Fibroblast of lung (primary cell): ENCODE measurements at regions not wholly inside any gene's neighbourhood (a gene's known extent, or its start where the extent isn't known, plus 50 kb on each side); places are given as distances from the start of the nearest gene placed in this dataset.
A peak's percentile ranks its signal among the peaks of the same experiment; 100 is the strongest.

Experiments
- DNase-seq, 2 donors: peaks; one replicate each; pipeline versions ENCODE4 v3.0.0 to v3.0.0-alpha.2; 2010; ENCODE audit warnings: low read depth in 2 of 2
- H2AFZ ChIP-seq: 2 replicates; pipeline ENCODE4 v1.5.1; 2012; ENCODE audit warnings: low read length, control low read depth, inconsistent platforms
- H3K27ac ChIP-seq: 2 replicates; pipeline ENCODE4 v1.5.1; 2011; ENCODE audit warnings: low read length, control low read depth; ENCODE audit not compliant: insufficient read depth
- H3K27me3 ChIP-seq: 2 replicates; pipeline ENCODE4 v1.5.1; 2011; ENCODE audit warnings: mild to moderate bottlenecking, low read length; ENCODE audit not compliant: control insufficient read depth, insufficient read depth
- H3K36me3 ChIP-seq: 2 replicates; pipeline ENCODE4 v1.5.1; 2011; ENCODE audit warnings: low read length; ENCODE audit not compliant: control insufficient read depth, insufficient read depth
- H3K4me1 ChIP-seq: 2 replicates; pipeline ENCODE4 v1.5.1; 2011; ENCODE audit warnings: low read length; ENCODE audit not compliant: control insufficient read depth, insufficient read depth; ENCODE audit errors: extremely low read depth
- H3K4me2 ChIP-seq: 2 replicates; pipeline ENCODE4 v1.5.1; 2011; ENCODE audit warnings: low read length, control low read depth; ENCODE audit not compliant: insufficient read depth; ENCODE audit errors: extremely low read depth
- H3K4me3 ChIP-seq, 4 experiments: fragments of 200-600 bp in 1 of 4; sonication (generic) in 1 of 4; replicated peaks in 1 of 4; 2 replicates each; pipeline ENCODE4 v1.5.1; 2011 to 2016; ENCODE audit warnings: low read length in 4 of 4, low read depth in 3 of 4, mild to moderate bottlenecking in 3 of 4, control low read depth in 2 of 4, inconsistent platforms in 1 of 4, mixed read lengths in 1 of 4; ENCODE audit not compliant: insufficient read depth in 1 of 4; ENCODE audit errors: control extremely low read depth in 1 of 4
- H3K79me2 ChIP-seq: 2 replicates; pipeline ENCODE4 v1.5.1; 2012; ENCODE audit warnings: mild to moderate bottlenecking, low read length, inconsistent platforms; ENCODE audit not compliant: control insufficient read depth, insufficient read depth
- H3K9ac ChIP-seq: 2 replicates; pipeline ENCODE4 v1.5.1; 2011; ENCODE audit warnings: mild to moderate bottlenecking, low read length, control low read depth; ENCODE audit not compliant: insufficient read depth
- H3K9me3 ChIP-seq: 2 replicates; pipeline ENCODE4 v1.5.1; 2012; ENCODE audit warnings: low read depth, low read length; ENCODE audit not compliant: control insufficient read depth, insufficient read depth
- H4K20me1 ChIP-seq: 2 replicates; pipeline ENCODE4 v1.5.1; 2011; ENCODE audit warnings: low read length; ENCODE audit not compliant: control insufficient read depth, insufficient read depth; ENCODE audit errors: extremely low read depth
- CTCF ChIP-seq, 2 donors: IDR thresholded peaks in 1 of 2; conservative IDR thresholded peaks in 1 of 2; 1 replicate in 1 of 2; 2 replicates in 1 of 2; pipeline ENCODE4 v1.5.1; 2011 to 2012; ENCODE audit warnings: low read length in 2 of 2, control low read depth in 1 of 2, inconsistent platforms in 1 of 2, low read depth in 1 of 2, mild to moderate bottlenecking in 1 of 2
- EZH2 ChIP-seq: IDR thresholded peaks from 2 replicates; pipeline ENCODE4 v1.5.1; 2012; ENCODE audit warnings: low read length, control low read depth, mild to moderate bottlenecking; ENCODE audit errors: missing control alignments

DNA sequence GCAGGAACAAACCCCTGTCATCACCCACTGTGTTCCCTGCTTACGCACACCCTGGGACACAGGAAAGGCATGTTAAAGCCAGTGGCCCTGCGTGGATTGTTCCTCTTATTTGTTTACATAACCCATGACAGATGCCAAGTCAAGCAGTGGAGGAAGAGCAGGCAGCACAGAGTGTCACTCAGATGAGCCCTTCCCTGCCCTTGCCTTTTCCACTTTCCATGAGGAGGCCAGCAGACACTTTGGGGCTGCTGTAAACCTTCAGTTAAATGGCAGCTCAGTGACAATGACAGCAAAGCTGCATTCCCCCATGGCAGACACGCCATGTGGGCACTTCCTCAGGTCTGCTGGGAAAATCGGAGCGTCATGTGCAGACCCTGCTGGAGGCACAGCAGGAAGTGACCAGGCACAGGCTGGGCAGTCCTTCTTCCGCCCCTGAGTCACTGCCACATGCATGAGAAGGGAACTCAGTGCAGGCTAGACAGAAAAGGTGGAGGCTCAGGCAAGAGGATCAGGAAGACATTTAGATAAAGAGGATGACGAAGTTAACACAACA, 216.8 kb upstream of the PIK3R1 start:
- Histone ChIP-seq H3K27ac (peak overlapping the region; percentile 44), H3K9me3 (no peaks in the 10 kb centered on the region), H3K4me1 (peaks cover 7% of the 10 kb centered on the region), H3K36me3 (no peaks in the 10 kb centered on the region), H3K4me3 (no peak overlapping the region), H3K79me2 (no peaks in the 10 kb centered on the region), H4K20me1 (no peaks in the 10 kb centered on the region), H2AFZ (peak overlapping the region; percentile 63), H3K9ac (no peak overlapping the region), H3K4me2 (peak overlapping the region; percentile 8), H3K27me3 (no peaks in the 10 kb centered on the region)
- TF ChIP-seq EZH2 (no peak), CTCF (conservative IDR thresholded peaks at IDR 0.05 in 1 of 2, IDR thresholded peaks at IDR 0.05 in 1 of 2; ENCODE audit: low read depth in 1 of 2, low read length in 2 of 2) (no peak)
- DNase-seq: peak; percentile 53 to 66

DNA sequence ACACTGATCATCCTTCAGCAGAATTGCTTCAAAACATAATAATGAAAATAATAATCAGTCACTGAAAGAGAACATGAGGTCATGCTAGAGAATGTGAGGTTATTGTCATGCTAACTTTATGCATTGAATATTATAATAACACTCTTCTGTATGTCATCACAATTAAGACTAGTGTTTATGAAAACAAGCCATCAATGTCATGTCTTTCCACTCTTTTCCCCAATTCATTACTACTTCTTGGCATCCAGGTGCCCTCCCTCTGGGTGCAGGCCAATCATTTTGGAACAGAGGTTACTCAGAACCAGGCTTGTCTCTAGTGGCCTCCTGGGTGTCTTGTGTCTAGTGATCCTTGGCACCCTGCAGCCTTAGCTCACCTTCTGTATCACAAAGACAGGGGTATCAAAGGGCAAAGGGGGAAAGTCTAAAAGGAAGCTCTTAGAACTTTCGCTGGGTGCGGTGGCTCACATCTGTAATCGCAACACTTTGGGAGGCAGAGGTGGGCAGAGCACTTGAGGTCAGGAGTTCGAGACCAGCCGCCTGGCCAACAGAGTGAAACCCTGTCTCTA, 217.6 kb upstream of the PIK3R1 start:
- no peaks in the 10 kb centered on the region for H3K9me3 ChIP-seq
- no peak overlapping the region for H3K4me3 ChIP-seq
- peaks cover 7% of the 10 kb centered on the region for H3K4me1 ChIP-seq
- no peaks in the 10 kb centered on the region for H4K20me1 ChIP-seq
- no peak overlapping the region for H3K27ac ChIP-seq
- no peaks in the 10 kb centered on the region for H3K36me3 ChIP-seq
- no peak for DNase-seq
- H3K9ac ChIP-seq: no peak overlapping the region
- no peak overlapping the region for H3K4me2 ChIP-seq
- no peak overlapping the region for H2AFZ ChIP-seq
- no peaks in the 10 kb centered on the region for H3K27me3 ChIP-seq
- H3K79me2 ChIP-seq: no peaks in the 10 kb centered on the region
- TF ChIP-seq CTCF (conservative IDR thresholded peaks at IDR 0.05 in 1 of 2, IDR thresholded peaks at IDR 0.05 in 1 of 2; ENCODE audit: low read depth in 1 of 2, low read length in 2 of 2) (no peak), EZH2 (no peak)

DNA sequence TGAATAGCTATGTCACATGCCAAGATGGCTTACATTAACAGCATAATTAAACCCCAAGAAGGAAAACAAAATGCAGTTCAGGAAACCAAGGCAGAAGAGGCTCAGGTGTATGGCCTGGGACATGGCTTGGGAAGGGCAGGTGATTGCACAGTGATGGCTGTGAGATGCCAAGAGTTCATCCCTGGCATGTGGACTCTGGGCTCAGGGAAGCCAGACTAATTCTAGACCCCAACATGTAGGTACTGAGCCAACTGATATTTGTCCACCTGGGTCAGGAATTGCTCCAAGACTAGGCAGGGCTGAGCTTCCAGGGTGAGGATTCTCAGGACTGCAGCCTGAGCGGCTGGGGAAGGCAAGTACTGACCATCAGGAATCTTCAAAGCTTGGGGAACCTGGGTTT, 218.4 kb upstream of the PIK3R1 start:
- Histone ChIP-seq H3K36me3 (no peaks in the 10 kb centered on the region), H3K27ac (no peak overlapping the region), H3K4me1 (peaks cover 7% of the 10 kb centered on the region), H3K9ac (no peak overlapping the region), H3K4me3 (no peak overlapping the region), H2AFZ (no peak overlapping the region), H4K20me1 (no peaks in the 10 kb centered on the region), H3K9me3 (no peaks in the 10 kb centered on the region), H3K79me2 (no peaks in the 10 kb centered on the region), H3K4me2 (no peak overlapping the region), H3K27me3 (no peaks in the 10 kb centered on the region)
- no peak for TF ChIP-seq CTCF (conservative IDR thresholded peaks at IDR 0.05 in 1 of 2, IDR thresholded peaks at IDR 0.05 in 1 of 2; ENCODE audit: low read depth in 1 of 2, low read length in 2 of 2)
- no peak for TF ChIP-seq EZH2
- DNase-seq: no peak
